ENCODE measurements at regions not wholly inside any gene's neighbourhood (a gene's known extent, or its start where the extent isn't known, plus 50 kb on each side); places are given as distances from the start of the nearest gene placed in this dataset.

DNA sequence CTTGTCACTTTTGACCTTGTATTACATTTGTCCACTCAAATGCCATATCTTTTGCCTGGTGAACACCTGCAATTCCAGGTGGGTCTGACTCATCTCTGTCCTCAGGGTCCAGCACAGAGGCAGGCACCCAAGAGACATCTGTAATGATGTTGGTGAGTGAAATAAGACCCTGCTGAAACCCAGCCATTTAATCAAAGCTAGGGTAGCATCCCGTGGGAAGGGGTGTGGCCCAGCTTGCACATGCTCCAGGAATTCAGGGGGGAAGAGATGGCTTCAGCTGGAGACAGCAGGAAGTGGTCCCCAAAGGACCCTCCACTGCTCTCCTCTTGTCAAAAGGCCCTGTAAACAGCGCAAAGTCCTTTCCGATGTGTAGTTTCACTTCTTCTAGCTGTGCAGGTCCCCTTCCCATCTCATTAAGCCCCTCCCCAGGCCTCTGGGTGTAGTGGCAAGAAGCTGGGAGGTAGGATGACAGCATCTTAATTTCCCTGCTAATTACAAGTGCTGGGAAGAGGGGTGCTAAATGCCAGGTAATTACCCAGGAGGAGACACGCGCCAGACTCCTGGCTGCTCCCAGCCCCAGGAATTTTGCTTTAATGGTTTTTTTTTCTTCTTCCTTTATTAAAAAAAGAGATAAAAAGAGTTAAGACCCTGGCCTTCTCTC is 54.4 kb upstream of the TRABD2B start:
- DNase-seq = no peak

DNA sequence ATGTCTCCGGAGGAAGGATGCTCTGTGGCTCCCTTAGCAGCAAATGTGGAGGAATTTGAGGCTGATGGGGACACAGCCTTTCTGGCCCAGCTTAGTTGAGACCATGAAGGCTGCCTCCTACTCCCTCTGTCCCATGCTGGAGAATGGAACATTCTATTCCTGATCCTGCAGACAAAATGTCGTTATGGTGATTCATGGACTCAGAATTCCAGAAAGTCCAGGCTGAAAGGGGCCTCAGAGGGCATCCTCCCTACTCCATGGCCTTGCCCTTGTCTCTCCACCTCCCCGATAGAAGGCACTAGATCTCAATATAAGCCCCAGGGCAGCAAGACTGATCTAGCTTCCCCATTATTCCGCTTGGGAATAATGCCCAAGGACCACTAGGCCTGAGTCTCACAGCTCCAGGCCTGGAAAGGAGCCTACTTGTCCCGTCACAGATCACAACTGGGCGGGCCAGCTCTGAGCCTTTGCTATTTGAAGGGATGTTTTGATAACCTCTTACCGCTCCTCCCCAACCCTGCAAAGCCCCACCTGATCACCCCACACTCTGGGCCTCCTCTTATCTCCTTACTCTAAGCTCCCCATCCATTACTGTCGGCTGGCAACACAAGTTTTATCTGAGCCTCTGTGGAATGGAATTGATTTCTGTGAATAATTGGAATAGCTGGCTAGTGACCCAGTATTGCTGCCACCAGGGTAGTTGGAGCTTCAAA is 52.8 kb upstream of the TRABD2B start:
- DNase-seq = no peak

GRCh38 chr1:48048980-48049379 is 51.8 kb upstream of the TRABD2B start:
- DNase-seq = no peak

- no peak for DNase-seq
Observed at GRCh38 chr1:48048064-48048463, 50.9 kb upstream of the TRABD2B start.

GRCh38 chr1:48047116-48047515 is 49.9 kb upstream of the TRABD2B start:
- DNase-seq = no peak

Measured in NCI-H1930 (cell line).